Astrocyte (in vitro differentiated cells and primary cell): ENCODE measurements at regions not wholly inside any gene's neighbourhood (a gene's known extent, or its start where the extent isn't known, plus 50 kb on each side); places are given as distances from the start of the nearest gene placed in this dataset.

Experiments
- CTCF ChIP-seq: IDR thresholded peaks from 2 replicates; pipeline ENCODE4 v1.5.1; 2011; ENCODE audit warnings: low read depth, mild to moderate bottlenecking, inconsistent platforms, low read length, moderate library complexity; ENCODE audit not compliant: insufficient read depth
- EZH2 ChIP-seq: IDR thresholded peaks from 2 replicates; pipeline ENCODE4 v1.6.1; 2012; ENCODE audit warnings: mild to moderate bottlenecking, low read length, inconsistent platforms; ENCODE audit not compliant: insufficient read depth

- no peak for TF ChIP-seq CTCF
- TF ChIP-seq EZH2 = no peak
These were observed 203.7 kb downstream of the FAM181B start for GRCh38 chr11:82529936-82530335.
